ENCODE measurements at regions not wholly inside any gene's neighbourhood (a gene's known extent, or its start where the extent isn't known, plus 50 kb on each side); places are given as distances from the start of the nearest gene placed in this dataset.

DNA sequence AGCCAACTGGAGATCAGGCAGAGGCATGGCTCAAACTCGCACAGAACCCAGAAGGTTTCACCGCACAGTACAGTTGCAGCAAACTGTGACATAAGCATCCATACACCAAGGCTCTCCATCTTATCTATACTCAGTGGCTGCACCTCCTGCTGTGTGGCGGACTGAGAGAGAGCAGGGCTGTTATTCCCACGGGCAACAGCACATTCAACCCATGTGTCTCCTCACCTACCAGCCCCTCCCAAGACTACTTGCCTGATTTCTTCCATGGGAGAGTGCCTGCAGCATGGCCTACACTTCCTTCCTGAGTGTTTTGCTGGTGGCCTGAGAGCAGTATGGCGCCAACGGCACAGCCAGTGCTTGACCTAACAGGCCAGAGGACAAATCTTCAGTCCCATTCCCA, 1606.6 kb downstream of the SLITRK1 start:
- no peaks in the 10 kb centered on the region for H3K9me2 ChIP-seq (ENCODE audit: insufficient read depth, low read length)
- no peak overlapping the region for H3K4me3 ChIP-seq (ENCODE audit: low read length)
- no peaks in the 10 kb centered on the region for H3F3A ChIP-seq (ENCODE audit: insufficient read depth, low read length, poor library complexity, severe bottlenecking)
- no peaks in the 10 kb centered on the region for H4K20me1 ChIP-seq (ENCODE audit: insufficient read depth)
- H3K27ac ChIP-seq (ENCODE audit: low read length), result no peak overlapping the region
- H3K4me2 ChIP-seq (ENCODE audit: low read length), result no peak overlapping the region
- H3K27me3 ChIP-seq (ENCODE audit: insufficient read depth, low read depth, low read length), result no peaks in the 10 kb centered on the region
- no peaks in the 10 kb centered on the region for H3K79me2 ChIP-seq (replicated peaks; ENCODE audit: insufficient read depth, low read length)
- no peaks in the 10 kb centered on the region for H3K9me3 ChIP-seq (ENCODE audit: low read length)
- TF ChIP-seq, protein P1, sequence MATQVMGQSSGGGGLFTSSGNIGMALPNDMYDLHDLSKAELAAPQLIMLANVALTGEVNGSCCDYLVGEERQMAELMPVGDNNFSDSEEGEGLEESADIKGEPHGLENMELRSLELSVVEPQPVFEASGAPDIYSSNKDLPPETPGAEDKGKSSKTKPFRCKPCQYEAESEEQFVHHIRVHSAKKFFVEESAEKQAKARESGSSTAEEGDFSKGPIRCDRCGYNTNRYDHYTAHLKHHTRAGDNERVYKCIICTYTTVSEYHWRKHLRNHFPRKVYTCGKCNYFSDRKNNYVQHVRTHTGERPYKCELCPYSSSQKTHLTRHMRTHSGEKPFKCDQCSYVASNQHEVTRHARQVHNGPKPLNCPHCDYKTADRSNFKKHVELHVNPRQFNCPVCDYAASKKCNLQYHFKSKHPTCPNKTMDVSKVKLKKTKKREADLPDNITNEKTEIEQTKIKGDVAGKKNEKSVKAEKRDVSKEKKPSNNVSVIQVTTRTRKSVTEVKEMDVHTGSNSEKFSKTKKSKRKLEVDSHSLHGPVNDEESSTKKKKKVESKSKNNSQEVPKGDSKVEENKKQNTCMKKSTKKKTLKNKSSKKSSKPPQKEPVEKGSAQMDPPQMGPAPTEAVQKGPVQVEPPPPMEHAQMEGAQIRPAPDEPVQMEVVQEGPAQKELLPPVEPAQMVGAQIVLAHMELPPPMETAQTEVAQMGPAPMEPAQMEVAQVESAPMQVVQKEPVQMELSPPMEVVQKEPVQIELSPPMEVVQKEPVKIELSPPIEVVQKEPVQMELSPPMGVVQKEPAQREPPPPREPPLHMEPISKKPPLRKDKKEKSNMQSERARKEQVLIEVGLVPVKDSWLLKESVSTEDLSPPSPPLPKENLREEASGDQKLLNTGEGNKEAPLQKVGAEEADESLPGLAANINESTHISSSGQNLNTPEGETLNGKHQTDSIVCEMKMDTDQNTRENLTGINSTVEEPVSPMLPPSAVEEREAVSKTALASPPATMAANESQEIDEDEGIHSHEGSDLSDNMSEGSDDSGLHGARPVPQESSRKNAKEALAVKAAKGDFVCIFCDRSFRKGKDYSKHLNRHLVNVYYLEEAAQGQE (IDR thresholded peaks at IDR 0.05; ENCODE audit: borderline replicate concordance), result no peak
- TF ChIP-seq SMC3 (conservative IDR thresholded peaks at IDR 0.05; ENCODE audit: poor library complexity) (no peak), TAF1 (IDR thresholded peaks at IDR 0.05; ENCODE audit: low read depth) (no peak), RAD21 (conservative IDR thresholded peaks at IDR 0.05) (no peak), EP300 (conservative IDR thresholded peaks at IDR 0.05; ENCODE audit: poor library complexity, severe bottlenecking) (no peak), POLR2AphosphoS5 (IDR thresholded peaks at IDR 0.05) (no peak), MXI1 (conservative IDR thresholded peaks at IDR 0.05; ENCODE audit: poor library complexity, severe bottlenecking) (no peak), EZH2 (IDR thresholded peaks at IDR 0.05; ENCODE audit: borderline replicate concordance, insufficient read depth, low read length, poor library complexity, severe bottlenecking) (no peak)
- TF ChIP-seq, protein P2, sequence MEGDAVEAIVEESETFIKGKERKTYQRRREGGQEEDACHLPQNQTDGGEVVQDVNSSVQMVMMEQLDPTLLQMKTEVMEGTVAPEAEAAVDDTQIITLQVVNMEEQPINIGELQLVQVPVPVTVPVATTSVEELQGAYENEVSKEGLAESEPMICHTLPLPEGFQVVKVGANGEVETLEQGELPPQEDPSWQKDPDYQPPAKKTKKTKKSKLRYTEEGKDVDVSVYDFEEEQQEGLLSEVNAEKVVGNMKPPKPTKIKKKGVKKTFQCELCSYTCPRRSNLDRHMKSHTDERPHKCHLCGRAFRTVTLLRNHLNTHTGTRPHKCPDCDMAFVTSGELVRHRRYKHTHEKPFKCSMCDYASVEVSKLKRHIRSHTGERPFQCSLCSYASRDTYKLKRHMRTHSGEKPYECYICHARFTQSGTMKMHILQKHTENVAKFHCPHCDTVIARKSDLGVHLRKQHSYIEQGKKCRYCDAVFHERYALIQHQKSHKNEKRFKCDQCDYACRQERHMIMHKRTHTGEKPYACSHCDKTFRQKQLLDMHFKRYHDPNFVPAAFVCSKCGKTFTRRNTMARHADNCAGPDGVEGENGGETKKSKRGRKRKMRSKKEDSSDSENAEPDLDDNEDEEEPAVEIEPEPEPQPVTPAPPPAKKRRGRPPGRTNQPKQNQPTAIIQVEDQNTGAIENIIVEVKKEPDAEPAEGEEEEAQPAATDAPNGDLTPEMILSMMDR (IDR thresholded peaks at IDR 0.05; ENCODE audit: poor library complexity, severe bottlenecking), result no peak
- no peak overlapping the region for H2AFZ ChIP-seq (ENCODE audit: low read depth, low read length)
- no peak overlapping the region for H3K9ac ChIP-seq (ENCODE audit: low read length)
- no peaks in the 10 kb centered on the region for H3K36me3 ChIP-seq (ENCODE audit: insufficient read depth, low read length)

DNA sequence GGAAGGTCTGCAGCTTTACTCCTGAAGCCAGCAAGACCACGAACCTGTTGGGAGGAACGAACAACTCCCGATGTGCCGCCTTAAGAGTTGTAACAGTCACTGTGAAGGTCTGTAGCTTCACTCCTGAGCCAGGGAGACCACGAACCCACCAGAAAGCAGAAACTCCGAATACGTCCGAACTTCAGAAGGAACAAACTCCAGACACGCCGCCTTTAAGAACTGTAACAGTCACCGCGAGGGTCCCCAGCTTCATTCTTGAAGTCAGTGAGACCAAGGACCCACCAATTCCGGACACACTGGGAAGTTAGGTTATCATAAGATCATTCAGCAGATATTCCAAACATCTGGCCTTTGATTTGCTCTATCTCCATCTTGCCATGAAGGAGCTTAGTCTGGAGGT, 1623.0 kb downstream of the SLITRK1 start:
- no peak for TF ChIP-seq SMC3 (conservative IDR thresholded peaks at IDR 0.05; ENCODE audit: poor library complexity)
- TF ChIP-seq RAD21 (conservative IDR thresholded peaks at IDR 0.05), result no peak
- no peak for TF ChIP-seq TAF1 (IDR thresholded peaks at IDR 0.05; ENCODE audit: low read depth)
- TF ChIP-seq, protein P2 (IDR thresholded peaks at IDR 0.05; ENCODE audit: poor library complexity, severe bottlenecking), result no peak
- no peak for TF ChIP-seq POLR2AphosphoS5 (IDR thresholded peaks at IDR 0.05)
- TF ChIP-seq EZH2 (IDR thresholded peaks at IDR 0.05; ENCODE audit: borderline replicate concordance, insufficient read depth, low read length, poor library complexity, severe bottlenecking), result no peak
- no peak for TF ChIP-seq MXI1 (conservative IDR thresholded peaks at IDR 0.05; ENCODE audit: poor library complexity, severe bottlenecking)
- TF ChIP-seq, protein P1 (IDR thresholded peaks at IDR 0.05; ENCODE audit: borderline replicate concordance), result no peak
- no peak for TF ChIP-seq EP300 (conservative IDR thresholded peaks at IDR 0.05; ENCODE audit: poor library complexity, severe bottlenecking)
- Histone ChIP-seq H3K79me2 (replicated peaks; ENCODE audit: insufficient read depth, low read length) (no peaks in the 10 kb centered on the region), H3K9ac (ENCODE audit: low read length) (no peak overlapping the region), H3K4me3 (ENCODE audit: low read length) (no peak overlapping the region), H2AFZ (ENCODE audit: low read depth, low read length) (no peak overlapping the region), H3K9me3 (ENCODE audit: low read length) (no peaks in the 10 kb centered on the region), H4K20me1 (ENCODE audit: insufficient read depth) (no peaks in the 10 kb centered on the region), H3F3A (ENCODE audit: insufficient read depth, low read length, poor library complexity, severe bottlenecking) (no peaks in the 10 kb centered on the region), H3K27ac (ENCODE audit: low read length) (no peak overlapping the region), H3K27me3 (ENCODE audit: insufficient read depth, low read depth, low read length) (no peaks in the 10 kb centered on the region), H3K36me3 (ENCODE audit: insufficient read depth, low read length) (no peaks in the 10 kb centered on the region), H3K4me2 (ENCODE audit: low read length) (no peak overlapping the region), H3K9me2 (ENCODE audit: insufficient read depth, low read length) (no peaks in the 10 kb centered on the region)
